Sigmoid colon (tissue), 6 donors: ENCODE measurements at regions not wholly inside any gene's neighbourhood (a gene's known extent, or its start where the extent isn't known, plus 50 kb on each side); places are given as distances from the start of the nearest gene placed in this dataset.

Experiments used
- DNase-seq: peaks from one replicate; pipeline ENCODE4 v3.0.0-alpha.2; 2019
- H3K27ac ChIP-seq, 4 donors: fragments of 200-600 bp; sonication (generic); one replicate each; pipeline ENCODE4 v1.5.1; 2016 to 2019; ENCODE audit warnings: mild to moderate bottlenecking in 1 of 4
- H3K27me3 ChIP-seq, 3 donors: fragments of 200-600 bp; sonication (generic); one replicate each; pipeline ENCODE4 v1.5.1; 2019; ENCODE audit warnings: mild to moderate bottlenecking in 1 of 3
- H3K36me3 ChIP-seq, 4 donors: fragments of 200-600 bp; sonication (generic); one replicate each; pipeline ENCODE4 v1.5.1; 2016 to 2019
- H3K4me1 ChIP-seq, 4 donors: fragments of 200-600 bp; sonication (generic); one replicate each; pipeline ENCODE4 v1.5.1; 2017 to 2019
- H3K4me3 ChIP-seq, 4 donors: fragments of 200-600 bp; sonication (generic); one replicate each; pipeline ENCODE4 v1.5.1; 2017 to 2019; ENCODE audit warnings: mild to moderate bottlenecking in 2 of 4, moderate library complexity in 1 of 4
- H3K9me3 ChIP-seq, 4 donors: fragments of 200-600 bp in 3 of 4; sonication (generic) in 3 of 4; one replicate each; pipeline versions ENCODE4 v1.5.1 to v1.6.1; 2013 to 2019
- CTCF ChIP-seq, 4 experiments: fragments of 450-650 bp in 3 of 4; fragments of 200-600 bp in 1 of 4; IDR thresholded peaks; one replicate each; pipeline ENCODE4 v1.5.1; 2016 to 2019; ENCODE audit warnings: antibody characterized with exemption in 4 of 4, mild to moderate bottlenecking in 3 of 4, moderate library complexity in 2 of 4
- EP300 ChIP-seq, 4 donors: sonication (generic); formaldehyde crosslinking; IDR thresholded peaks; one replicate each; pipeline ENCODE4 v1.6.1; 2017; ENCODE audit warnings: antibody characterized with exemption in 4 of 4
- POLR2A ChIP-seq, 2 donors: fragments of 450-650 bp; IDR thresholded peaks; one replicate each; pipeline ENCODE4 v1.6.1; 2016; ENCODE audit warnings: antibody characterized with exemption in 2 of 2, mild to moderate bottlenecking in 2 of 2, moderate library complexity in 2 of 2
- POLR2AphosphoS5 ChIP-seq, 4 donors: sonication (generic); formaldehyde crosslinking; IDR thresholded peaks; one replicate each; pipeline ENCODE4 v1.6.1; 2017; ENCODE audit warnings: antibody characterized with exemption in 4 of 4
- WGBS, 2 donors: extraction: QIAGEN DNeasy Blood & Tissue Kit; methylation state at CpG; one replicate each; pipeline ENCODE4 v1.1.7; 2013; 5-methylcytosine and 5-hydroxymethylcytosine counted together
- intact Hi-C: fragments of 100-400 bp; cut with DNase I; formaldehyde crosslinking; loops from one replicate; pipeline ENCODE4 v1.15.1; 2023
- donor health status: healthy with polysubstance abuse.
- donor health status: healthy.

- 87 to 89% methylated on average over 1 of the region's 1 CpG for WGBS, 2 donors
Observed at GRCh38 chr4:151534195-151534594, 125.2 kb downstream of the FHIP1A start.

DNA sequence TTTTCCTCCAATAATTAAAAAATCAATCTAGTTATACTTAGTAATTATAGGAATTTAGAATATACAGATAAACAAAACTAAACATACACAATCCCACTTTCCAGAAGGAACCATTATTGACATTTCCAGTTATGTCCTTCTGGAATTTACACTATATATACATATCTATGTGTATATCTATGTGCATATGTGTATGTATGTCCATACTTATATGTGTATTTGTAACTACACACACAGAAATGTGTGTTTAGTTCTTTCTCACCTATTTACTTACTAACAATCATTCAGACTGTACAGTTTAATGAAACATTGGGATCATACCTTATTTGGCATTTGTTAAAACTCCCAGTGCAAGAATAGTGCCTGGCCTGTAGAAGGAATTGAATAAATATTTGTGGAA, 126.4 kb downstream of the FHIP1A start:
- no peak for DNase-seq
- no peaks in the 10 kb centered on the region for H3K9me3 ChIP-seq
- no peak overlapping the region for H3K4me3 ChIP-seq
- peaks cover 0 to 12% (median 2%) of the 10 kb centered on the region in 4 donors for H3K4me1 ChIP-seq
- intact Hi-C loops: no loop called here
- no peak for TF ChIP-seq POLR2A (IDR thresholded peaks at IDR 0.05)
- no peak for TF ChIP-seq CTCF (IDR thresholded peaks at IDR 0.05)
- TF ChIP-seq POLR2AphosphoS5 (IDR thresholded peaks at IDR 0.05): no peak
- no peak for TF ChIP-seq EP300 (IDR thresholded peaks at IDR 0.05)
- no peaks in the 10 kb centered on the region for H3K36me3 ChIP-seq
- no peaks in the 10 kb centered on the region for H3K27me3 ChIP-seq
- no peak overlapping the region for H3K27ac ChIP-seq

More at GRCh38 chr4:151534195-151534594, 125.2 kb downstream of the FHIP1A start:
- no peaks in the 10 kb centered on the region for H3K9me3 ChIP-seq
- H3K27me3 ChIP-seq: no peaks in the 10 kb centered on the region
- no peaks in the 10 kb centered on the region for H3K36me3 ChIP-seq
- peaks cover 0 to 9% (median 0%) of the 10 kb centered on the region in 4 donors for H3K4me1 ChIP-seq
- DNase-seq: no peak
- H3K27ac ChIP-seq: no peak overlapping the region
- no peak for TF ChIP-seq CTCF (IDR thresholded peaks at IDR 0.05)
- no peak for TF ChIP-seq POLR2A (IDR thresholded peaks at IDR 0.05)
- no peak for TF ChIP-seq POLR2AphosphoS5 (IDR thresholded peaks at IDR 0.05)
- TF ChIP-seq EP300 (IDR thresholded peaks at IDR 0.05): no peak
- intact Hi-C loops: no loop called here
- no peak overlapping the region for H3K4me3 ChIP-seq

- H3K27ac ChIP-seq: no peak overlapping the region
- peaks cover 0 to 27% (median 19%) of the 10 kb centered on the region in 4 donors for H3K4me1 ChIP-seq
- H3K9me3 ChIP-seq: no peaks in the 10 kb centered on the region
- no peak for DNase-seq
- TF ChIP-seq POLR2A (IDR thresholded peaks at IDR 0.05) (no peak), CTCF (IDR thresholded peaks at IDR 0.05) (no peak)
- no peak overlapping the region for H3K4me3 ChIP-seq
- H3K27me3 ChIP-seq: no peaks in the 10 kb centered on the region
- no peaks in the 10 kb centered on the region for H3K36me3 ChIP-seq
- intact Hi-C loops: no loop called here
Observed at GRCh38 chr4:151537687-151538086, 128.7 kb downstream of the FHIP1A start.

DNA sequence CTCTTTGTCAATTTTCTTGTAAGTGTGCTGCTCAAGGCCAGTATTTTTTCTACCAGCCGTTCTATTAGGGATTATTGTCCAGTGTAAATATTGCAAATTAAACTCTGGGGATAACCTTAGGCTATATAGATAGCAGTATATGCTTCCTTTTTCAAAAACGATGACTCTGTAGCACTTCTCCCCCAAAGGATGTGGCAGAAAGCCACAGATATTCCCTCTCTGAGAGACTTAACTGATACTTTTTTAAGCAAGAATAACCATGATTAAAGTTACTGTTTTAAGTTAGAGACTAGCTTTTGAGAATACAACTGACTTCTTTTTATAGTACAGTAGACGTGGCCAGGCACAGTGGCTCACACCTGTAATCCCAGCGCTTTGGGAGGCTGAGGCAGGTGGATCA, 130.0 kb downstream of the FHIP1A start:
- DNase-seq: no peak
- TF ChIP-seq CTCF (IDR thresholded peaks at IDR 0.05) (no peak), POLR2A (IDR thresholded peaks at IDR 0.05) (no peak), EP300 (IDR thresholded peaks at IDR 0.05) (no peak), POLR2AphosphoS5 (IDR thresholded peaks at IDR 0.05) (no peak)
- intact Hi-C loops: no loop called here

GRCh38 chr4:151540728-151541388, 131.9 kb downstream of the FHIP1A start:
- TF ChIP-seq CTCF (IDR thresholded peaks at IDR 0.05) (no peak), POLR2AphosphoS5 (IDR thresholded peaks at IDR 0.05) (peak in 2 of 4 donors; percentile 41 to 60), EP300 (IDR thresholded peaks at IDR 0.05) (peak in 2 of 4 donors; percentile 13 to 61)
- no peaks in the 10 kb centered on the region for H3K36me3 ChIP-seq
- H3K4me3 ChIP-seq: no peak overlapping the region
- H3K4me1 ChIP-seq: peaks cover 0 to 22% (median 19%) of the 10 kb centered on the region in 4 donors
- H3K27ac ChIP-seq: peak overlapping the region in 3 of 4 donors; percentile 1 to 74 (median 54)
- 10 to 59% methylated on average over 3 of the region's 3 CpGs for WGBS, 2 donors
- intact Hi-C loops: no loop called here
- DNase-seq: no peak
- no peaks in the 10 kb centered on the region for H3K27me3 ChIP-seq
- H3K9me3 ChIP-seq: no peaks in the 10 kb centered on the region

More for the DNA sequence above, 130.0 kb downstream of the FHIP1A start:
- 70 to 82% methylated on average over 4 of the region's 4 CpGs for whole genome bisulfite sequencing, 2 donors
- Histone ChIP-seq H3K27ac (no peak overlapping the region), H3K36me3 (no peaks in the 10 kb centered on the region), H3K4me1 (peaks cover 0 to 27% (median 19%) of the 10 kb centered on the region in 4 donors), H3K9me3 (no peaks in the 10 kb centered on the region), H3K4me3 (no peak overlapping the region), H3K27me3 (no peaks in the 10 kb centered on the region)
